SHP77 treated with DMSO at 0.1 percent for 48 hours (cell line): ENCODE measurements at regions not wholly inside any gene's neighbourhood (a gene's known extent, or its start where the extent isn't known, plus 50 kb on each side); places are given as distances from the start of the nearest gene placed in this dataset.

Source experiments
- DNase-seq: peaks from one replicate; lab custom pipeline; 2025; lab: John Stamatoyannopoulos, UW

GRCh38 chr11:130737041-130737830 is 179.0 kb downstream of the SNX19 start:
- DNase-seq: no peak

- DNase-seq: no peak
These were observed 178.3 kb downstream of the SNX19 start for GRCh38 chr11:130737866-130738431.

- no peak for DNase-seq
These were observed 177.7 kb downstream of the SNX19 start for GRCh38 chr11:130738611-130739010.

- no peak for DNase-seq
These were observed 175.5 kb downstream of the SNX19 start for GRCh38 chr11:130740819-130741218.

- no peak for DNase-seq
These were observed 171.5 kb downstream of the SNX19 start for GRCh38 chr11:130744794-130745193.

- no peak for DNase-seq
These were observed 167.1 kb downstream of the SNX19 start for GRCh38 chr11:130749216-130749615.

GRCh38 chr11:130760515-130761125 is 155.7 kb downstream of the SNX19 start:
- no peak for DNase-seq

GRCh38 chr11:130761560-130762220 is 154.6 kb downstream of the SNX19 start:
- DNase-seq: no peak

GRCh38 chr11:130762638-130763037 is 153.6 kb downstream of the SNX19 start:
- peak; percentile 87 for DNase-seq

- DNase-seq: no peak
These were observed 152.9 kb downstream of the SNX19 start for GRCh38 chr11:130763087-130763980.

GRCh38 chr11:130765406-130765805 is 150.9 kb downstream of the SNX19 start:
- no peak for DNase-seq

GRCh38 chr11:130765951-130766649 is 150.2 kb downstream of the SNX19 start:
- DNase-seq: no peak

- DNase-seq: no peak
These were observed 149.4 kb downstream of the SNX19 start for GRCh38 chr11:130766650-130767565.

GRCh38 chr11:130769782-130770535 is 146.3 kb downstream of the SNX19 start:
- DNase-seq: no peak

- DNase-seq: no peak
These were observed 144.6 kb downstream of the SNX19 start for GRCh38 chr11:130771708-130772107.

- DNase-seq: no peak
These were observed 143.7 kb downstream of the SNX19 start for GRCh38 chr11:130772266-130773227.

- DNase-seq: no peak
These were observed 142.9 kb downstream of the SNX19 start for GRCh38 chr11:130773244-130773820.

- no peak for DNase-seq
These were observed 141.6 kb downstream of the SNX19 start for GRCh38 chr11:130774703-130775102.
